GM18873 (cell line): ENCODE measurements at regions not wholly inside any gene's neighbourhood (a gene's known extent, or its start where the extent isn't known, plus 50 kb on each side); places are given as distances from the start of the nearest gene placed in this dataset.

Source experiments
- ATAC-seq: cut with Tn5 transposase; IDR thresholded peaks from one replicate; pipeline ENCODE4 v1.9.1; 2021; ENCODE audit warnings: mild to moderate bottlenecking, moderate library complexity, moderate number of reproducible peaks; ENCODE audit not compliant: unreplicated experiment, low FRiP score

- ATAC-seq = no peak
Observed at GRCh38 chr15:39156166-39156565, 424.7 kb upstream of the THBS1 start.

GRCh38 chr15:39156646-39157250 lies 424.1 kb upstream of the THBS1 start:
- no peak for ATAC-seq

- ATAC-seq = no peak
Observed at GRCh38 chr15:39157882-39158281, 423.0 kb upstream of the THBS1 start.

- no peak for ATAC-seq
Observed at GRCh38 chr15:39159833-39160232, 421.0 kb upstream of the THBS1 start.

- ATAC-seq = no peak
Observed at GRCh38 chr15:39161096-39161495, 419.8 kb upstream of the THBS1 start.

- ATAC-seq = no peak
Observed at GRCh38 chr15:39165020-39165706, 415.7 kb upstream of the THBS1 start.

GRCh38 chr15:39167164-39168058 lies 413.5 kb upstream of the THBS1 start:
- ATAC-seq = no peak

- no peak for ATAC-seq
Observed at GRCh38 chr15:39171944-39172368, 408.9 kb upstream of the THBS1 start.

- ATAC-seq = no peak
Observed at GRCh38 chr15:39172380-39173281, 408.2 kb upstream of the THBS1 start.

GRCh38 chr15:39173426-39173825 lies 407.5 kb upstream of the THBS1 start:
- no peak for ATAC-seq

- no peak for ATAC-seq
Observed at GRCh38 chr15:39174332-39174731, 406.5 kb upstream of the THBS1 start.

- no peak for ATAC-seq
Observed at GRCh38 chr15:39176030-39176429, 404.8 kb upstream of the THBS1 start.

GRCh38 chr15:39177561-39177960 lies 403.3 kb upstream of the THBS1 start:
- no peak for ATAC-seq

- ATAC-seq = no peak
Observed at GRCh38 chr15:39180030-39180429, 400.8 kb upstream of the THBS1 start.

GRCh38 chr15:39180483-39180933 lies 400.4 kb upstream of the THBS1 start:
- ATAC-seq = no peak

GRCh38 chr15:39181056-39181747 lies 399.7 kb upstream of the THBS1 start:
- ATAC-seq = no peak

- no peak for ATAC-seq
Observed at GRCh38 chr15:39181940-39182339, 398.9 kb upstream of the THBS1 start.

- no peak for ATAC-seq
Observed at GRCh38 chr15:39183164-39183881, 397.6 kb upstream of the THBS1 start.
